ENCODE measurements at regions not wholly inside any gene's neighbourhood (a gene's known extent, or its start where the extent isn't known, plus 50 kb on each side); places are given as distances from the start of the nearest gene placed in this dataset.
"Not testable (repeated sequence)": the region's sequence is repeated elsewhere in the genome, so short reads cannot be mapped to it uniquely, and the experiment has no call there.

- DNase-seq = no peak
Observed at GRCh38 chr7:113582471-113582870, 336.3 kb downstream of the PPP1R3A start.

DNA sequence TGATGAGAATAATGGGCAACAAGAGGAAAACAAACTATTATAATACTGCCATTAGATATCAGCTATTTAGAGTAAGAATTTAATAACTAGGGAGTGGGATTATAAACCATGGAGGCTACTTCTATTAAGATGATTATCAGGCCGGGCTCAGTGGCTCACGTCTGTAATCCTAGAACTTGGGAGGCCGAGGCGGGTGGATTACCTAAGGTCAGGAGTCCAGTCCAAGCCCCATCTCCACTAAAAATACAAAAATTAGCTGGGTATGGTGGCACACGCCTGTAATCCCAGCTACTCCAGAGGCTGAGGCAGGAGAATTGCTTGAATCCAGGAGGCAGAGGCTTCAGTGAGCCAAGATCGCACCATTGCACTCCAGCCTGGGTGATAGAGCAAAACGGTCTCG, 355.6 kb downstream of the PPP1R3A start:
- DNase-seq = not testable (repeated sequence)

- no peak for DNase-seq
Observed at GRCh38 chr7:113562801-113563200, 356.0 kb downstream of the PPP1R3A start.

- DNase-seq = no peak
Observed at GRCh38 chr7:113562242-113562641, 356.6 kb downstream of the PPP1R3A start.

GRCh38 chr7:113561446-113561845, 357.4 kb downstream of the PPP1R3A start:
- no peak for DNase-seq

DNA sequence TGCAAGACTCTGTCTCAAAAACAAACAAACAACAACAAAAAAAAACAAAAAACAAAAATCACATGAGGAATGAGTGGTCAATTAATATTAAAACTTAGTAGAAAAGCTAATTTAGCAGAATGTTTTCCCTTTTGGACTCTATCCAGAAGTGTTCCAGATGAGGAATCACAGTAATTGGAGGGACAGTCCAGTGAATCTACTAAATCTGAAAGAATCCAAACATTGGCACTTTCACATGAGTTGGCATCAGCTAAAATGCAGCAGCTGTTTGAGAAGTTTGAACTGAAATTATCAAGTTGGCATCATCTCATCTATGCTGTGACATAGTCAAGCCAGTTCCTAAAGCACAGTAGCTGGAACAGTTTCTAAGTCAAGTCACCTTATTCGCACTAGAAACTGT, 367.8 kb downstream of the PPP1R3A start:
- DNase-seq = peak; percentile 79

- DNase-seq = no peak
Observed at GRCh38 chr7:113548561-113548960, 370.2 kb downstream of the PPP1R3A start.

- no peak for DNase-seq
Observed at GRCh38 chr7:113548137-113548536, 370.7 kb downstream of the PPP1R3A start.

DNA sequence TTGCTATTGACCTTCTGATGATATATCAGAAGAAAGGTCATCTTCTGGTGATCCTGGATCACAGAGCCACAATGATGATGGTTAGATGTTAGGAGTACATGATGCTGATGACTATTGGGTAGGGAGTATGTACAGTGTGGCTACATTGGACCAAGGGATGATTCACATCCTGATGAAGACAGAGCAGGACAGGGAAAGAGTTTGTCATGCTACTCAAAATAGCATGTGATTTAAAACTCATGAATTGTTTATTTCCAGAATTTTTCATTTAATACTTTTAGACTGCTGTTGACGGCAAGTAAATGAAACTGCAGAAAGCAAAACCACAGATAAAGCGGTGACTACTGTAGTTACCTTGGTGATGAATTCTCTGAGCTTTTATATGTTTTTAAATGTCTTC, 397.3 kb downstream of the PPP1R3A start:
- DNase-seq = no peak

GRCh38 chr7:113519472-113519871, 399.3 kb downstream of the PPP1R3A start:
- no peak for DNase-seq

DNA sequence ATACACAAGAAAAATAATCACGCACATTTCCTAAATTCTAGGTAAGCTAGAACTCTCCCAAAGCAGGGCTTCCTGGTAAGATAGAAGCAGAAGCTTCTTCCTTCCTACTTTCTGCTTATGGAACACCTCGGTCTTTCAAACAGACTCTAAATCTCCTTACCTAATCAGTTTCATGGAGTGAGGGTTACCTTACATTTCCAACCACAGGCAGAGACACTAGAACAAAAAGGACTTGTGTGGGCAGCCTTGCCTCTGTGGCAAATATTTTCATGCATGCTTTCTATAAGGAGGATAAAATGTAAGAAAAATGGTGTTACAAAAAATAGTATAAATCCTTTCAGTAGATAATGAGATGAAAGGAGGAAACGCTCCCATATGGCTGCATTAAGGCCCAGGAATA, 386.3 kb upstream of the SMIM30 start:
- no peak for DNase-seq

DNA sequence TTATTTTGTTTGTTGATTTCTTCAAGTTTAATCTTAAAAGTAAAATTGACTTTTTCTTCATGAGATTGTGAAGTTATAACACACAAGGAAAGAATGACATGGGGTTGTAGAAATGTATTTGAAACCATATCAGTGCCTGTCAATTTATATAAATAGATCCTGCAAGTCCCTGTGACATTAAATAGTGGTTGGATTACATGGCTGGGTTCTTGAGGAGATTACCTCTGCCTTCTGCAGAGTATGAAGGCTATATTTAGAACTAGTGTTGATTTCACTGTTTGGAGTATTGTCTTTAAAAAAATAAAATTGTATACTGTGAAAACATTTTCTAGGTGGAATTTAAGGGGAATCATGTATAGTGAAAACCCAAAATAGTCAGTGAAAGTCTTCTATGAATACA, 385.8 kb upstream of the SMIM30 start:
- DNase-seq = no peak

DNA sequence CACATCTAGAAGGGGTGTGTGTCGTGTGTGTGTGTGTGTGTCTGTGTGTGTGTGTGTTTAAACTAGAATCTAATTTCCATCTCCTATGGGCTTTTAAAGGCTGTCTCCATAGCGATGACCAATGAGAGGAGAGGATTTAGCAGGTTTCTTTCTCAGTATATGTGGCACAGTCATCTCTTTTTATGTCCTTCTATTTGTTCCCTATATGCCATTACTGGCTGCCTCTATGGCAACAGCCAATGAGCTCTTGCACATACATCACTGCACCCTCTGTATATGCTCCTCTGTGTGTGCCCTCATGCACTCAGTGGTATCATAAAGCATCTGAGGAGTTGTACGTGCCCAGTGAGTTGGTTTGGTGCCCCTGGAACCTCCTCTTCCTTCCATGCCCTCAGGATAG, 378.2 kb upstream of the SMIM30 start:
- DNase-seq = not testable (repeated sequence)

DNA sequence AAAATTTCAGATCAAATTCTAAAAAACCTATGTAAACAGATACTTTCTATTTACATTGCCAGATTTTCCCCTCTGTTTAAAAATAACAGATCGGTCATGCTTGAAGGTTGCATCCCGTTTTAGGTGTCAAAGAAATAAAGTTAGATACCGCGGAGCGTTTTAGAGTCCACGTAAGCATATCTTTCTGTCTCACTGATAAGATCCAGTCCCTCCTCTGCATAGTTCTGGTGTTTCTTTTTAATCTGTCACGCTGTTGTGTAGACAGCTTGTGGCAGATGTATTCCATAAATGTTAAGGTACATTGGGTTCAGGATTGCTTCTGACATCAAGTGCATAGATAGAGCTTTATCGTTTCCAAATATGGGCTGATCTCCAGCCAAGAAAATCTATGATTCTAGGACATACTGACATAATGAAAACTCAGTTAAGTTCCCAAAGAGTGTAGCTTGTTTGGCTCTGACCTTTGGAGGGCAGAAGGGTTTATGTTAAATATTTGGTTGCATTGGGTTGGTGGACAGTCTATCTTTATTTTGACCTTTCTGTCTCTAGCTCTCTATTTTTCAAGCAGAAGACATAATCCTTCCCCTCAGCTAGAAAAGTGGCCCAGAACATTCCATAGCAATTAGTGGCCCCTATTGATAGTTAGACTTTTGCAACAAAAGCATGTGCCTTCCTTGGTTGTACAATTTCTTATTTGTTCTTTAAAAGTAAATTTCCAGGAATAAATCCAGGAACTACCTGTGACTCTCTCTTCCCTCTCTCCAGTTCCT, 376.6 kb upstream of the SMIM30 start:
- DNase-seq = not testable (repeated sequence)

- DNase-seq = no peak
Observed at GRCh38 chr7:113491305-113491704, 373.0 kb upstream of the SMIM30 start.

DNA sequence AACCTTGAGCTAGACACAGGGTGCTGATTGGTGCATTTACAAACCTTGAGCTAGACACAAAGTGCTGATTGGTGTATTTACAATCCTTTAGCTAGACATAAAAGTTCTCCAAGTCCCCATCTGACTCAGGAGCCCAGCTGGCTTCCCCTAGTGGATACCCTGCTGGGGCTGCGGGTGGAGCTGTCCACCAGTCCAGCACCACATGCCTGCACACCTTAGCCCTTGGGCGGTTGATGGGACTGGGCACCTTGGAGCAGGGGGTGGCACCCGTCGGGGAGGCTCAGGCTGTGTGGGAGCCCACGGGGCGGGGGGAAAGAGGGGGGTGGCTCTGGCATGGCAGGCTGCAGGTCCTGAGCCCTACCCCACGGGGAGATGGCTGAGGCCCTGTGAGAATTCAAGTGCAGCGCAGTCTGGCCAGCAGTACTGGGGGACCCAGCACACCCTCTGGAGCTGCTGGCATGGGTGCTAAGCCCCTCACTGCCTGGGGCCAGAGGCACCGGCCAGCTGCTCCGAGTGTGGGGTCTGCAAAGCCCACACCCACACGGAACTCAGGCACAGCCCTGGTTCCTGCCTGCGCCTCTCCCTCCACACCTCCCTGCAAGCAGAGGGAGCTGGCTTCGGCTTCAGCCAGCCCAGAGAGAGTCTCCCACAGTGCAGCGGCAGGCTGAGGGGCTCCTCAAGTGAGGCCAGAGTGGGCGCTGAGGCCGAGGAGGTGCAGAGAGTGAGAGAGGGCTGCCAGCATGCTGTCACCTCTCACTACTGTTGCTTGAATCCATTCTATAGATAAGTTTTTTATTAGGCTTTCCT, 369.8 kb upstream of the SMIM30 start:
- DNase-seq = no peak

GRCh38 chr7:113486548-113486947, 368.2 kb upstream of the SMIM30 start:
- DNase-seq = no peak

- no peak for DNase-seq
Observed at GRCh38 chr7:113483657-113484056, 365.3 kb upstream of the SMIM30 start.

DNA sequence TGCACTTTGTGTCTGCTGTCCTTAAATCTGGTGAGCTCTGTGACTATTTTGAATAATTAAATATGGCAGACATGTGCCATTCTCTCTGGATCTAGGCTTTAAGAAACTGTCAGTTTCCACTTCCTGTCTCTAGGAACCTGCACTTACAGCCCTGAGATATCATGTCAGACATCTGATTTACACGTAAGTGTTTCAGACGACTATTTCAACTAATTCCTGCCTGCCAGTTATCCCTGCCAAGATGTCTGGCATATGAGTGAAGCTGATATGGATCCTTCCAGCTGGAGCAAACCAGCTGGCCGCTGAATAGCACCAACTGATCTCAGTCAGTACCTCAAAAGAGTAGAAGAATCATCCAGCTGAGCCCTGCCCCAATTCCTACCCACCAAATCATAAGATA, 362.2 kb upstream of the SMIM30 start:
- DNase-seq = no peak

- DNase-seq = no peak
Observed at GRCh38 chr7:113464096-113464855, 345.9 kb upstream of the SMIM30 start.

DNA sequence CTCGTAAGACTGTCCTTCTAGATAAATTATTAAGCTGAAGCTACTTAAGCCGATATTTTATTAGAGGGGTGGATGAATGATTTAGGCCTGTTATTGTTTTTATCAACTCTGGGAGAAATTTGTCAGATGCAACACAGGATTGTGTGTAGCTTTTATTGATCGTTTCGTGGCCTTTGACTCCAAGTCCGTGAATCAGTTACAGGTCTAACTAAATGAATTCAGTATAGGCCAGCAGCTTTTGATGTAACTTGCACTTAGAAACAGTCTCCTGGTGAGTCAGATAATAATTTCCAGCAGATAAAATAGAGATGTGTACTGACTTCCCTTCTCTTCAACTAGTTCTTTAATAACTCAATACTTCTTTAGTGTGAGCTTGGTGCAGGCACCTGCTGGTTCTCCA, 341.7 kb upstream of the SMIM30 start:
- no peak for DNase-seq

DNA sequence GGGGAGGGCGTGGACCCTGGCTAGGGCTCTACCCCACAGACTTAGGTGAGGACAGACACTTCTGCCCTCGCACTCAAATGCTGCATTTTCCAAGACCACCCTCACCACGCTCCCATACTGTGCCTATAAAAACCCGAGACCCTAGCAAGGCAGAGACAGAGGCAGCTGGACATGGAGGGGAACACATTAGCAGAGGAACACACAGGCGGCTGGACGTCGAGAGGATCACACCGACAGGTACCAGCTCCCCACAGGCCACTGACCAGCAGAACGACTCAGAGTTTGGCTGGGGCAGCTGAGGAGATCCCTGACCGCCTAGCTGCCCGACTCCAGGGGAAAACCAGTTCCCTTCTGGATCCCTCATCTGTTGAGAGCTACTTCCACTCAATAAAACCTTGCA, 338.2 kb upstream of the SMIM30 start:
- DNase-seq = no peak

GRCh38 chr7:113454597-113455169, 336.3 kb upstream of the SMIM30 start:
- no peak for DNase-seq
